ENCODE measurements at regions not wholly inside any gene's neighbourhood (a gene's known extent, or its start where the extent isn't known, plus 50 kb on each side); places are given as distances from the start of the nearest gene placed in this dataset.

GRCh38 chr7:142353147-142354060 lies 95.5 kb upstream of the PRSS58 start:
- DNase-seq: peak; percentile 71

- peak; percentile 46 for DNase-seq
These were observed 94.7 kb upstream of the PRSS58 start for GRCh38 chr7:142352543-142352942.

- no peak for DNase-seq
These were observed 93.3 kb upstream of the PRSS58 start for GRCh38 chr7:142351145-142351544.

- no peak for DNase-seq
These were observed 92.0 kb upstream of the PRSS58 start for GRCh38 chr7:142349670-142350405.

DNA sequence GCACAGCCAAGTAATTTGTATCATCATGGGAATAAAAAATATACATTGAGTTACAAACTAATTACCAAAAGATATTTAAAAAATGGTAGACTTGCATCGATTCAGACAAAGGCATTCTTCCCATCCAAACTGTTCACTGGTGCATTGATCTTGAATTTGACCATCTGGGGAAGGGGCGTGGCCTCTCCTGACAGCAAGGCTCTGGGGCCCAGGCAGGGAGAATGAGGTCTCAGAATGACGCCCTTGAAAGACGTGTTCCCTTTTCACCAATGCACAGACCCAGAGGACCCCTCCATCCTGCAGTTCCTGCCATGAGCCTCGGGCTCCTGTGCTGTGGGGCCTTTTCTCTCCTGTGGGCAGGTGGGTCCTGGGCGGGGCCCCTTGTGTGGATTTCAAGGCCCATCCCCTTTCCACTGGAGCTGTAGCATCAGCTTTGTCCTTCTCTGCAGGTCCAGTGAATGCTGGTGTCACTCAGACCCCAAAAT lies 91.1 kb upstream of the PRSS58 start:
- DNase-seq: no peak

DNA sequence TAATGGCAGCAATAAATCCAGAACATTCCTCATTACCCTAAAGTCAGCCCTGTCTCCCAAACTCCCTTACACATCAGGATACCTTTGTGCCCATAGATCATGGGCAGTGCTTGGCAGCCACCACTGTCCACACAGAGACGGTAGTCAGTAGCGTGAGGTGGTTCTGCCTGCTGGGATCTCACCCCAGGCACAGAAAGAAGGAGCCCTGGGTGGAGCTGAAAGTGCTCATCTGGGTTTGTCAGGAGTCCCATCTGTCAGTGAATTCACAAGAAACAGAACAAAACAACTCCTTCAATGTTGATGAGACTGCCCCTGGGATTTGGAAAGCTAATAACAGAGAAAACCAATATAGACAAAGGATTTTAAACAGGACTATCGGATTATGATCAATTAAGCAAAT lies 90.2 kb upstream of the PRSS58 start:
- no peak for DNase-seq

- no peak for DNase-seq
These were observed 89.2 kb upstream of the PRSS58 start for GRCh38 chr7:142347091-142347490.

GRCh38 chr7:142345811-142346210 lies 88.0 kb upstream of the PRSS58 start:
- DNase-seq: peak; percentile 62

GRCh38 chr7:142338633-142339501 lies 81.0 kb upstream of the PRSS58 start:
- no peak for DNase-seq

DNA sequence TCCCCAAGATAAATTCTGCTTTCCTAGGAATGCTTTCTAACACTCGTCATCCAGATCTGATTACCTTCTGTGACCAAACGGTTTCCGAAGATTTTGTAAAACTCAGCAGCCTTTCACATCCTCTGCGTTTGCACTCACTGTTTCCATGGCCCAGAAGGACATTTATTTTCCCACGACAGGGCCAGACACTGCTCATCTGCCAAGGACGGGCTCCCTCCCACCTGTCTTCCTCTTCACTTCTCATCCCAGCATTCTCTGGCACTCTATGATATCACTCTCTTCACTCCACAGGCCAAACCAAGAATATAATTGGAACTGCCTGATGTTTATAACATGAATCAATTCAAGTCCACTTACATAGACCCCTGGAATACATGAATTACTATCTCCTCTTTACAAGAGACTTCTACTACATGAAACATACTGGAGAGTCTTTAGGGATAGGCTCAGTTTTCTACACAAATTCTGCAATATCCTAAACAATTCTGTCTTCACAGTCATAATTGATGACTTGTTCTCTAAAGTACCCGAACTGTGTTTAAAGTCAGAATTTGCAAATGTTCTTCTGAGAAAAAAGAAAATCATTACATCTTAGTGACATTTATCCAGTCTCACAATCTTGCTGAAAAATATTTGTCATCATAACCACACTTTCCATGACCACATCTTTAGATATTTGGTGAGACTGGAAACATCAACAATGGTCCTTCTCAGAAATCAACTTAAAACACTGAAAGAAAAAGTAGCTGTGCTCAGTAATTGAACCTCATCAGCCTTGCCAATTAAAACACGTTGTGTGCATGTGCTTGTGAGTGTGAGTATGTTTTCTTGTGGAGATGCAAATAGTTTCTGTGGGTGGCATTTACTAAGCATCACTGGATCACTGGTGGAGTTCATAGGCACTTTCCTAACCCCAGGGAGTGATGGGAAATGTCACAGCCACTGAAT lies 79.5 kb upstream of the PRSS58 start:
- DNase-seq: no peak

DNA sequence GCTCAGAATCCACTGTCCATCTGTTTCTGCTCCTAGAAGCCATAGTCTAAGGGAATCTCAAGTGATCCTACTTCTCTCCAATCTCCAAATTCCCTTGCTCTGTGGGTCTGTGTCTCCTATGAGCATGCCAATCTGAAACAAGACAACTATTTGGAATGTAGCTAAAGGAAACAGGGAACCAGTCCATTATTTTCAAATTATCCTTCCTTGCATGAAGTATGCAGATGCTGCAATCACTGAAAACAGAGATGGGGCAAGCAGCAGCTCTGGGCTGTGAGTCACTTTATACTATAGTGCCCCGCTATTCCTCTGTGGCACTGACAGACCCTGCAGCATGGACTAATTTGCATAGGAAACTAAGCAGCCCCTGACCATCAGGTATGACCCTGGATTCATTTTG lies 76.9 kb upstream of the PRSS58 start:
- no peak for DNase-seq

- no peak for DNase-seq
These were observed 76.4 kb upstream of the PRSS58 start for GRCh38 chr7:142334236-142334635.

DNA sequence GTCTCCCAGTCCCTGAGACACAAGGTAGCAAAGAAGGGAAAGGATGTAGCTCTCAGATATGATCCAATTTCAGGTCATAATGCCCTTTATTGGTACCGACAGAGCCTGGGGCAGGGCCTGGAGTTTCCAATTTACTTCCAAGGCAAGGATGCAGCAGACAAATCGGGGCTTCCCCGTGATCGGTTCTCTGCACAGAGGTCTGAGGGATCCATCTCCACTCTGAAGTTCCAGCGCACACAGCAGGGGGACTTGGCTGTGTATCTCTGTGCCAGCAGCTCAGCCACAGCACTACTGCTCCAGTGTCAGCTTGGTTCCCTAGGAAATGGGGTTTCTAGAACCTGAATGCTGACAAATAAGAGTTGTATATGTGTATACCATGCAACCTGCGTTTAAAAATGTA lies 74.6 kb upstream of the PRSS58 start:
- no peak for DNase-seq

DNA sequence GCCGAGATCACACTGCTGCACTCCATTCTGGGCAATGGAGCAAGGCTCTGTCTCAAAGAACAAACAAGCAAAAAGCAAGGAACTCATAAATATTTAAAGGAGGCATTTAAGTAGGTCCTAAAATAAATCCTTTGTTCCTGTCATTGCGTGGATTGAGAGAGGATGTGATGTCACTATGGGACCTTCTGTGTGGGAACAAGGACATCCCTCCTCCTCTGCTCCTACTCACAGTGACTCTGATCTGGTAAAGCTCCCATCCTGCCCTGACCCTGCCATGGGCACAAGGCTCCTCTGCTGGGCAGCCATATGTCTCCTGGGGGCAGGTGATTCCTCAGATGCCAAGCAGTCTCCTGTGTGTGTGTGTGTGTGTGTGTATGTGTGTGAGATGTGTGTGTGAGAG lies 74.1 kb upstream of the PRSS58 start:
- DNase-seq: no peak

- no peak for DNase-seq
These were observed 71.4 kb upstream of the PRSS58 start for GRCh38 chr7:142329062-142329790.

DNA sequence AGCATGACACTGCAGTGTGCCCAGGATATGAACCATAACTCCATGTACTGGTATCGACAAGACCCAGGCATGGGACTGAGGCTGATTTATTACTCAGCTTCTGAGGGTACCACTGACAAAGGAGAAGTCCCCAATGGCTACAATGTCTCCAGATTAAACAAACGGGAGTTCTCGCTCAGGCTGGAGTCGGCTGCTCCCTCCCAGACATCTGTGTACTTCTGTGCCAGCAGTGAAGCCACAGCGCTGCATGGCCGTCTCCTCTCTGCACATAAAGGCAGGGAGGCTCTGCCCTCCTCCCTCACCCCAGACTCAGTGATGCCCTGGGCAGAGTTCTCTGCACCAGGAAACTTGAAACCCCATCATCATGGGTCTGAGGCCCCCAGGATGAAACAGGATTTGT lies 70.7 kb upstream of the PRSS58 start:
- DNase-seq: no peak

- DNase-seq: no peak
These were observed 70.0 kb upstream of the PRSS58 start for GRCh38 chr7:142327628-142328405.

GRCh38 chr7:142323706-142324105 lies 65.8 kb upstream of the PRSS58 start:
- DNase-seq: peak; percentile 67

DNA sequence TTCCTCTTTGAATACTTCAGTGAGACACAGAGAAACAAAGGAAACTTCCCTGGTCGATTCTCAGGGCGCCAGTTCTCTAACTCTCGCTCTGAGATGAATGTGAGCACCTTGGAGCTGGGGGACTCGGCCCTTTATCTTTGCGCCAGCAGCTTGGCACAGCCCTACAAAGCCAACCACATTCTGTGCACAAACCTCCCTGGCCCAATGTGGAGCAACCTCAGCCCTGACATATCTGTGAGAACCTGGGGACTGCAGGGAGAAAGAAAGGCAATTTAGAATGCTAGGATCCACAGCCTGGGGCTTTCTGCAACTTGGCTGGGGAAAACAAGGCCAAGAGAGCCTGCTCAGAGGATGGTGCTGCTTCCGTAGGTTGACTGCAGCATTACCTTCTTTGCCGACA lies 63.5 kb upstream of the PRSS58 start:
- peak; percentile 85 for DNase-seq

GRCh38 chr7:142320883-142321282 lies 63.0 kb upstream of the PRSS58 start:
- no peak for DNase-seq
